ENCODE measurements at regions not wholly inside any gene's neighbourhood (a gene's known extent, or its start where the extent isn't known, plus 50 kb on each side); places are given as distances from the start of the nearest gene placed in this dataset.

- 91% methylated on average over 6 of the region's 6 CpGs for WGBS (ENCODE audit: low lambda C conversion rate, missing lambda C conversion rate)
- no peak overlapping the region for H3K27ac ChIP-seq
- DNase-seq (ENCODE audit: low spot score): no peak
- no peaks in the 10 kb centered on the region for H3K9me2 ChIP-seq (replicated peaks; ENCODE audit: insufficient read depth)
- no peaks in the 10 kb centered on the region for H3K9me3 ChIP-seq (ENCODE audit: low read depth)
- H3K27me3 ChIP-seq: no peaks in the 10 kb centered on the region
- H2AFZ ChIP-seq: no peak overlapping the region
- H3K36me3 ChIP-seq (replicated peaks; ENCODE audit: insufficient read depth, low read depth): no peaks in the 10 kb centered on the region
- no peaks in the 10 kb centered on the region for H3K79me2 ChIP-seq
- no peak overlapping the region for H3K4me2 ChIP-seq
- H3K4me3 ChIP-seq: no peak overlapping the region
- TF ChIP-seq CTCF (IDR thresholded peaks at IDR 0.05; ENCODE audit: poor library complexity): no peak
- TF ChIP-seq EZH2phosphoT487 (IDR thresholded peaks at IDR 0.05; ENCODE audit: low read depth, severe bottlenecking, unreplicated experiment): no peak
- TF ChIP-seq EZH2 (IDR thresholded peaks at IDR 0.05; ENCODE audit: borderline replicate concordance): no peak
- H3K4me1 ChIP-seq (ENCODE audit: insufficient read depth): no peaks in the 10 kb centered on the region
- no peaks in the 10 kb centered on the region for H4K20me1 ChIP-seq (ENCODE audit: insufficient read depth, poor library complexity, severe bottlenecking)
Measured at GRCh38 chr5:165892383-165892782, 2387.0 kb downstream of the MAT2B start.

GRCh38 chr5:165894916-165895315 is 2389.5 kb downstream of the MAT2B start:
- 42% methylated on average over 3 of the region's 3 CpGs for WGBS (ENCODE audit: low lambda C conversion rate, missing lambda C conversion rate)
- no peak for TF ChIP-seq CTCF (IDR thresholded peaks at IDR 0.05; ENCODE audit: poor library complexity)
- no peak for TF ChIP-seq EZH2phosphoT487 (IDR thresholded peaks at IDR 0.05; ENCODE audit: low read depth, severe bottlenecking, unreplicated experiment)
- TF ChIP-seq EZH2 (IDR thresholded peaks at IDR 0.05; ENCODE audit: borderline replicate concordance): no peak
- Histone ChIP-seq H3K27me3 (no peaks in the 10 kb centered on the region), H3K79me2 (no peaks in the 10 kb centered on the region), H3K36me3 (replicated peaks; ENCODE audit: insufficient read depth, low read depth) (no peaks in the 10 kb centered on the region), H3K27ac (no peak overlapping the region), H3K9me3 (ENCODE audit: low read depth) (no peaks in the 10 kb centered on the region), H4K20me1 (ENCODE audit: insufficient read depth, poor library complexity, severe bottlenecking) (no peaks in the 10 kb centered on the region), H3K4me3 (no peak overlapping the region), H2AFZ (no peak overlapping the region), H3K4me2 (no peak overlapping the region), H3K9me2 (replicated peaks; ENCODE audit: insufficient read depth) (no peaks in the 10 kb centered on the region), H3K4me1 (ENCODE audit: insufficient read depth) (no peaks in the 10 kb centered on the region)
- DNase-seq (ENCODE audit: low spot score): peak; percentile 13

- H3K4me1 ChIP-seq (ENCODE audit: insufficient read depth): no peaks in the 10 kb centered on the region
- H3K9me3 ChIP-seq (ENCODE audit: low read depth): no peaks in the 10 kb centered on the region
- H2AFZ ChIP-seq: no peak overlapping the region
- WGBS (ENCODE audit: low lambda C conversion rate, missing lambda C conversion rate): 97% methylated on average over 1 of the region's 1 CpG
- no peaks in the 10 kb centered on the region for H4K20me1 ChIP-seq (ENCODE audit: insufficient read depth, poor library complexity, severe bottlenecking)
- H3K27me3 ChIP-seq: no peaks in the 10 kb centered on the region
- no peaks in the 10 kb centered on the region for H3K36me3 ChIP-seq (replicated peaks; ENCODE audit: insufficient read depth, low read depth)
- no peak overlapping the region for H3K4me2 ChIP-seq
- H3K27ac ChIP-seq: no peak overlapping the region
- TF ChIP-seq EZH2 (IDR thresholded peaks at IDR 0.05; ENCODE audit: borderline replicate concordance) (no peak), CTCF (IDR thresholded peaks at IDR 0.05; ENCODE audit: poor library complexity) (no peak), EZH2phosphoT487 (IDR thresholded peaks at IDR 0.05; ENCODE audit: low read depth, severe bottlenecking, unreplicated experiment) (no peak)
- H3K9me2 ChIP-seq (replicated peaks; ENCODE audit: insufficient read depth): no peaks in the 10 kb centered on the region
- H3K79me2 ChIP-seq: no peaks in the 10 kb centered on the region
- no peak overlapping the region for H3K4me3 ChIP-seq
- DNase-seq (ENCODE audit: low spot score): no peak
Measured at GRCh38 chr5:165903835-165904234, 2387.6 kb upstream of the WWC1 start.

- Histone ChIP-seq H3K4me1 (ENCODE audit: insufficient read depth) (no peaks in the 10 kb centered on the region), H3K9me3 (ENCODE audit: low read depth) (no peaks in the 10 kb centered on the region), H3K79me2 (no peaks in the 10 kb centered on the region), H4K20me1 (ENCODE audit: insufficient read depth, poor library complexity, severe bottlenecking) (no peaks in the 10 kb centered on the region), H3K9me2 (replicated peaks; ENCODE audit: insufficient read depth) (no peaks in the 10 kb centered on the region), H3K4me2 (no peak overlapping the region), H3K27ac (no peak overlapping the region), H3K4me3 (no peak overlapping the region), H3K36me3 (replicated peaks; ENCODE audit: insufficient read depth, low read depth) (no peaks in the 10 kb centered on the region), H3K27me3 (no peaks in the 10 kb centered on the region), H2AFZ (no peak overlapping the region)
- no peak for TF ChIP-seq CTCF (IDR thresholded peaks at IDR 0.05; ENCODE audit: poor library complexity)
- no peak for TF ChIP-seq EZH2phosphoT487 (IDR thresholded peaks at IDR 0.05; ENCODE audit: low read depth, severe bottlenecking, unreplicated experiment)
- no peak for TF ChIP-seq EZH2 (IDR thresholded peaks at IDR 0.05; ENCODE audit: borderline replicate concordance)
- DNase-seq (ENCODE audit: low spot score): no peak
Measured at GRCh38 chr5:165906871-165907270, 2384.6 kb upstream of the WWC1 start.

Data from hepatocyte (in vitro differentiated cells).